Eye (tissue), 1 donor: ENCODE measurements at regions not wholly inside any gene's neighbourhood (a gene's known extent, or its start where the extent isn't known, plus 50 kb on each side); places are given as distances from the start of the nearest gene placed in this dataset.

ENCODE experiments used
- DNase-seq: peaks from one replicate; pipeline ENCODE4 v3.0.0-alpha.2; 2015

- DNase-seq, result peak; percentile 52
Observed at GRCh38 chr4:116870686-116871085, 214.7 kb downstream of the TRAM1L1 start.

- no peak for DNase-seq
Observed at GRCh38 chr4:116866106-116866505, 219.3 kb downstream of the TRAM1L1 start.

- DNase-seq, result no peak
Observed at GRCh38 chr4:116862592-116862991, 222.8 kb downstream of the TRAM1L1 start.

GRCh38 chr4:116860891-116861290 lies 224.5 kb downstream of the TRAM1L1 start:
- DNase-seq, result no peak

GRCh38 chr4:116849620-116850019 lies 235.8 kb downstream of the TRAM1L1 start:
- no peak for DNase-seq

- peak; percentile 15 for DNase-seq
Observed at GRCh38 chr4:116847616-116848015, 237.8 kb downstream of the TRAM1L1 start.

- no peak for DNase-seq
Observed at GRCh38 chr4:116839826-116840225, 245.6 kb downstream of the TRAM1L1 start.

- peak; percentile 12 for DNase-seq
Observed at GRCh38 chr4:116838609-116839008, 246.8 kb downstream of the TRAM1L1 start.

GRCh38 chr4:116829187-116829586 lies 256.2 kb downstream of the TRAM1L1 start:
- no peak for DNase-seq

GRCh38 chr4:116824172-116824571 lies 261.2 kb downstream of the TRAM1L1 start:
- DNase-seq, result no peak

GRCh38 chr4:116811730-116812129 lies 273.6 kb downstream of the TRAM1L1 start:
- no peak for DNase-seq

GRCh38 chr4:116796022-116796421 lies 289.4 kb downstream of the TRAM1L1 start:
- DNase-seq, result no peak

GRCh38 chr4:116788723-116789122 lies 296.7 kb downstream of the TRAM1L1 start:
- DNase-seq, result no peak

- no peak for DNase-seq
Observed at GRCh38 chr4:116755051-116755450, 330.3 kb downstream of the TRAM1L1 start.

- no peak for DNase-seq
Observed at GRCh38 chr4:116752027-116752426, 333.3 kb downstream of the TRAM1L1 start.

- no peak for DNase-seq
Observed at GRCh38 chr4:116736756-116737155, 348.6 kb downstream of the TRAM1L1 start.

- no peak for DNase-seq
Observed at GRCh38 chr4:116734178-116734577, 351.2 kb downstream of the TRAM1L1 start.

- DNase-seq, result no peak
Observed at GRCh38 chr4:116733370-116733769, 352.0 kb downstream of the TRAM1L1 start.

- DNase-seq, result no peak
Observed at GRCh38 chr4:116726523-116726922, 358.9 kb downstream of the TRAM1L1 start.

GRCh38 chr4:116724249-116724648 lies 361.1 kb downstream of the TRAM1L1 start:
- DNase-seq, result no peak

- no peak for DNase-seq
Observed at GRCh38 chr4:116705466-116705865, 379.9 kb downstream of the TRAM1L1 start.

GRCh38 chr4:116702949-116703348 lies 382.4 kb downstream of the TRAM1L1 start:
- DNase-seq, result no peak

- peak; percentile 3 for DNase-seq
Observed at GRCh38 chr4:116688536-116688935, 396.8 kb downstream of the TRAM1L1 start.

- DNase-seq, result no peak
Observed at GRCh38 chr4:116668190-116668589, 417.2 kb downstream of the TRAM1L1 start.

GRCh38 chr4:116665716-116666115 lies 419.7 kb downstream of the TRAM1L1 start:
- DNase-seq, result no peak

- no peak for DNase-seq
Observed at GRCh38 chr4:116664198-116664597, 421.2 kb downstream of the TRAM1L1 start.
